ENCODE measurements at regions not wholly inside any gene's neighbourhood (a gene's known extent, or its start where the extent isn't known, plus 50 kb on each side); places are given as distances from the start of the nearest gene placed in this dataset.

DNA sequence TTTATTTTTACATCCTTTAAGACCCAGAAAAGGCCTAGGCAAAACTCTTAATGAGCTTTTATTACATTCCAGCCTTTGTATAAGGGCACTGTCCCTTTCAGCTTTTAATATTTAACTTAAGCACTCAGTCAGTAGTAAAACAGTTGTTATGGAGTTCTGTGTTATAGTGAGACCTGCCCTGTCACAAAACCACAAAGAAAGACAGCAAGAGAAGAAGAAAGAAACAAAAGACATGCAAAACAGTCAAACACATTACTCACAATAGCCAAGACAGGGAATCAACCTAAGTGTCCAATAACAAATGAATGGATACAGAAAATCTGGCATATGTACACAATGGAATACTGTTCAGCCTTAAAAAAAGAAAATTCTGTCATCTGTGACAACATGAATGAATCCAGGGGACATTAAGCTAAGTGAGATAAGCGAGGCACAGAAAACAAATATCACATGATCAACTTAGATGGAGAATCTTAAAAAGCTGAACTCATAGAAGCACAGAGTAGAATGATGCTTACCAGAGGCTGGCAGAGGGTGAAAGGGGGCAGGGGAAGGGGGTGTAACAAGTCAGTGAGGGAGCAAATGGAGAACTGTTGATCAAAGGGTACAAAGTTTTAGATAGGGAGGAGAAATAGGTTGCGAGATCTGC, 63.8 kb upstream of the CCNG1 start:
- no peak for DNase-seq (ENCODE audit: low read depth in 2 of 2)
- no peak overlapping the region for H3K4me3 ChIP-seq (replicated peaks in 1 of 2; ENCODE audit: low read depth in 2 of 2, low read length in 2 of 2)
- TF ChIP-seq, protein P1, sequence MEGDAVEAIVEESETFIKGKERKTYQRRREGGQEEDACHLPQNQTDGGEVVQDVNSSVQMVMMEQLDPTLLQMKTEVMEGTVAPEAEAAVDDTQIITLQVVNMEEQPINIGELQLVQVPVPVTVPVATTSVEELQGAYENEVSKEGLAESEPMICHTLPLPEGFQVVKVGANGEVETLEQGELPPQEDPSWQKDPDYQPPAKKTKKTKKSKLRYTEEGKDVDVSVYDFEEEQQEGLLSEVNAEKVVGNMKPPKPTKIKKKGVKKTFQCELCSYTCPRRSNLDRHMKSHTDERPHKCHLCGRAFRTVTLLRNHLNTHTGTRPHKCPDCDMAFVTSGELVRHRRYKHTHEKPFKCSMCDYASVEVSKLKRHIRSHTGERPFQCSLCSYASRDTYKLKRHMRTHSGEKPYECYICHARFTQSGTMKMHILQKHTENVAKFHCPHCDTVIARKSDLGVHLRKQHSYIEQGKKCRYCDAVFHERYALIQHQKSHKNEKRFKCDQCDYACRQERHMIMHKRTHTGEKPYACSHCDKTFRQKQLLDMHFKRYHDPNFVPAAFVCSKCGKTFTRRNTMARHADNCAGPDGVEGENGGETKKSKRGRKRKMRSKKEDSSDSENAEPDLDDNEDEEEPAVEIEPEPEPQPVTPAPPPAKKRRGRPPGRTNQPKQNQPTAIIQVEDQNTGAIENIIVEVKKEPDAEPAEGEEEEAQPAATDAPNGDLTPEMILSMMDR (IDR thresholded peaks at IDR 0.05; ENCODE audit: low read depth, low read length), result no peak

DNA sequence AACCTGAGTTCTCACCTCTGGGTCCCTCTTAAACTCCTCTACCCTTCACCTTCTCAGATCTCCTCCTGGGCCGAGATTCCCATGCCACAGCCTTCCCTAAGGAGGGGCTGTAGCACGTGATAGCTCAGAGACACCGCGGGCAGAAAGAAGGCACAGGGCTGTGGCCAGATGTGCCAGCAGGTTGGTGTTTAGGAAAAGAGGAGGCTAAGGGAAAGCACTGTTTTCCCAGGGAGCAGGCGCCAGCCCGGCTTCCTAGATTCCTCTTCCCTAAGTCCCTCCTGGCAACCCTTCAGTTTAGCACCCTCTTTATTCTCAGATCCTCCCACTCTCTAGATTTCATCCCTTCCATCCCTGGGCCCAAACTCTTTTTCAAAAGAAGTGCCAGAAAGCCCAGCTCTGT, 59.4 kb upstream of the CCNG1 start:
- DNase-seq (ENCODE audit: low read depth in 2 of 2), result no peak
- H3K4me3 ChIP-seq (replicated peaks in 1 of 2; ENCODE audit: low read depth in 2 of 2, low read length in 2 of 2), result no peak overlapping the region

DNA sequence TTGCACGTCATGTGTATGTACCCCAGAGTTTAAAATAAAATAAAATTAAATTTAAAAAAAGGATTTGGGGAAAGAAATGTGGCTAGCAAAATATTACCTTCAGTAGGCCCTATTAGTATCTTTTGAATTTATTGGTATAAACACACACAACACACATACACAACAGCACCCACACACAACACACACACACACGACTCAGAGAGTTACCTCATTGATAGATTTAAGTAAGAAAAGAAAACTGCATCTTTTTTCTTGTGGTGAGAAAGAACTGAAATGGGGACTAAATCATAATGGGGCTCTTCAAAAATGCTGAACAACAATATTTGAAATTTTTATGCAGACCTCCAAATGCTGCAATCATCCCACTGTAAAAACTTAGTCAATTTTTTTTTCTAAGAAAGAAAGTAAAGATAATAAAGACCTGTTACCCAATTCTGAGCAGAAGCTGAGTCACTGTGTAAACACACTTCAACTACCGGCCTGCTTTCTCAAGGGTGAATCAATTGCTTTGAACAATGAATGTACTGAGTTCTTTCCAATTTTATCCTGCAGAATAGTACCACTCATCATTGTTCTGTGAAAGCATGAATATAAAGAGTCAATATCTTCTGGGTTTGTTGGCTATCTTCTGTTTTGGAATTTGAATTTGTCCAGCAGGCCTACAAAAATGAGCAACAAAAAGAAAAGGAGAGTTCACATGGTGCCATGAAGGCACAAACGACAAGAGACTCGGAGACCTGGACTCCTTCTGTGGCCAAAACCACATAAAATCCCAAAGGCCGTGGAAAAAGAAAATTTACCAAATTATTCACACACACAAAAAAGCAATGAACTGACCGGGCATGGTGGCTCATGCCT, 57.9 kb upstream of the CCNG1 start:
- H3K4me3 ChIP-seq (replicated peaks in 1 of 2; ENCODE audit: low read depth in 2 of 2, low read length in 2 of 2), result no peak overlapping the region
- TF ChIP-seq, protein P1 (IDR thresholded peaks at IDR 0.05; ENCODE audit: low read depth, low read length), result no peak
- DNase-seq (ENCODE audit: low read depth in 2 of 2), result peak; percentile 85 to 92

More for the DNA sequence above, 59.4 kb upstream of the CCNG1 start:
- TF ChIP-seq, protein P1 (IDR thresholded peaks at IDR 0.05; ENCODE audit: low read depth, low read length), result no peak

DNA sequence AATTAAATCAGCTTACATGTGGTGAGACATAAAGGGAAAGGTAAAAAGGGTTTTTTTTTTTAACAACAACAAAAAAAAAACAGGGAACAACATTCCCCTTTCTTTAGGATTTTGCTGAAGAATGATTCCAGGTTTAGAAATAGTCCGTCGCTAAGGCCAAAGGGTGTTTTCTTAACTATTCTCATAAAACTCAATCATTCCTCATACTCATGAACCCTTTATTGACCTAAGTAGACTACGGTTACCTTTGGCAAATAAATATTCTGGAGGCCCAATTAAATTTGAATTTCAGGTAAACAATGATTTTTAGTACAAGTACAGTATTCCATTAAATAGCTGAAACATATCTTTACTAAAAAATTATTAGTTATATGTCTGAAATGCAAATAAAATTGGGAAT, 55.6 kb upstream of the CCNG1 start:
- no peak for DNase-seq (ENCODE audit: low read depth in 2 of 2)
- H3K4me3 ChIP-seq (replicated peaks in 1 of 2; ENCODE audit: low read depth in 2 of 2, low read length in 2 of 2), result no peak overlapping the region
- TF ChIP-seq, protein P1 (IDR thresholded peaks at IDR 0.05; ENCODE audit: low read depth, low read length), result no peak

DNA sequence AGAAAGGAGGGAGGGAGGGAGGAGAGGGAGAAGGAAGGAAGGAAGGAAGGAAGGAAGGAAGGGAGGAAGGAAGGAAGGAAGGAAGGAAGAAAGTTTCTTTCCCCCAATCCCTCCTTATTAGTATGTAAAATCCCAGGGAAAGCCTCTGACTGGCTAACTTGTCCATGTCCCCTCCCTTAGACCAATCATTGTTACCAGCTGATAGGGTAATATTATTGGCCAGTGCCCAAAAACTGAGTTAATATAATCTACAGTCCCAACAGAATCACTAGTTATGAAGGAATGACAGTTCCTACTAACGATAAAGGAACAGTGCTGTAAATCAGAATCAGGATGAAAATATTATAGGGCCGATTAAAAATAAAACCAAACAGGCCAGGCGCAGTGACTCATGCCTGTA, 53.6 kb upstream of the CCNG1 start:
- DNase-seq (ENCODE audit: low read depth in 2 of 2), result no peak
- TF ChIP-seq, protein P1 (IDR thresholded peaks at IDR 0.05; ENCODE audit: low read depth, low read length), result no peak
- H3K4me3 ChIP-seq (replicated peaks in 1 of 2; ENCODE audit: low read depth in 2 of 2, low read length in 2 of 2), result no peak overlapping the region

DNA sequence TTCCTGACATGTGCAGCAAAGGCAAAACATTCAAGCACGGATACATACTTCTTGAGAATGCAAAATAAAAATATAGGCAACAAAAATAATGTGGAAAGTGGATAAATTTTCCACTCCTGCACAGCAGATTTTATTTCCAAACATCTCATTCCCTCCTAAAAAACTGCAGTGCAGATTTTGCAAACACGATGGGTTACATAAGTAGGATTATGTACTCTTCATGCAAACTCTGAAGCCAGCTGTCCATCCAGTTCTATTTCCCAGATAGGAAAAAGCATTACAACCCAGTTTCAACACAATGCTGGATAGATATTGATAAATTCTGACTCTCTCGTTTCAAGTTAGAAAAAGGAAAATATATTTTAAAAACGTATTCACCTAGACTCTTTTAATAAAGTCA, 52.7 kb upstream of the CCNG1 start:
- no peak for DNase-seq (ENCODE audit: low read depth in 2 of 2)
- H3K4me3 ChIP-seq (replicated peaks in 1 of 2; ENCODE audit: low read depth in 2 of 2, low read length in 2 of 2), result no peak overlapping the region
- TF ChIP-seq, protein P1 (IDR thresholded peaks at IDR 0.05; ENCODE audit: low read depth, low read length), result no peak

All from cardiac fibroblast (primary cell).